LNCaP clone FGC (cell line): ENCODE measurements at regions not wholly inside any gene's neighbourhood (a gene's known extent, or its start where the extent isn't known, plus 50 kb on each side); places are given as distances from the start of the nearest gene placed in this dataset.

ENCODE experiments used
- DNase-seq: peaks from one replicate; pipeline ENCODE4 v3.0.0-alpha.2; 2011; ENCODE audit warnings: low read depth
- H3K4me3 ChIP-seq: 2 replicates; pipeline ENCODE4 v1.5.1; 2011; ENCODE audit warnings: mild to moderate bottlenecking, low read depth, low read length, control low read depth
- TF ChIP-seq, protein P1 (sequence below): IDR thresholded peaks from 2 replicates; pipeline ENCODE4 v1.5.1; 2012; ENCODE audit warnings: mild to moderate bottlenecking; ENCODE audit not compliant: control insufficient read depth, insufficient read depth; ENCODE audit errors: extremely low read depth

DNA sequence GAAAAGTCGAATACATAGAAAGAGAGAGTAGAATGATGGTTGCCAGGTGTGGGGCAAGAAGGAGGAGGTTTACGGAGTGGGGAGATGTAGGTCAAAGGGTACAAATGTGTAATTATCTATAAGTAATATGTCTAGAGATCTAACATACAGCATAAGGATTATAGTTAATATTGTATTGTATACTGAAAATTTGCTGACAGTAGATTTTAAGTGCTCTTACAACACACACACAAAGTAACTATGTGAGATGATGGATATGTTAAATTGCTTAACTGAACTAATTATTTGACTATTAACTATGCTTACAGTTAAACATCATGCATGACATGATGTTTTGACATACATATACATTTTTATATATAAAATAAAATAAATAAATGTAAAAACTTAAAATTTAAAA lies 192.7 kb downstream of the ZIC4 start:
- TF ChIP-seq, protein P1, sequence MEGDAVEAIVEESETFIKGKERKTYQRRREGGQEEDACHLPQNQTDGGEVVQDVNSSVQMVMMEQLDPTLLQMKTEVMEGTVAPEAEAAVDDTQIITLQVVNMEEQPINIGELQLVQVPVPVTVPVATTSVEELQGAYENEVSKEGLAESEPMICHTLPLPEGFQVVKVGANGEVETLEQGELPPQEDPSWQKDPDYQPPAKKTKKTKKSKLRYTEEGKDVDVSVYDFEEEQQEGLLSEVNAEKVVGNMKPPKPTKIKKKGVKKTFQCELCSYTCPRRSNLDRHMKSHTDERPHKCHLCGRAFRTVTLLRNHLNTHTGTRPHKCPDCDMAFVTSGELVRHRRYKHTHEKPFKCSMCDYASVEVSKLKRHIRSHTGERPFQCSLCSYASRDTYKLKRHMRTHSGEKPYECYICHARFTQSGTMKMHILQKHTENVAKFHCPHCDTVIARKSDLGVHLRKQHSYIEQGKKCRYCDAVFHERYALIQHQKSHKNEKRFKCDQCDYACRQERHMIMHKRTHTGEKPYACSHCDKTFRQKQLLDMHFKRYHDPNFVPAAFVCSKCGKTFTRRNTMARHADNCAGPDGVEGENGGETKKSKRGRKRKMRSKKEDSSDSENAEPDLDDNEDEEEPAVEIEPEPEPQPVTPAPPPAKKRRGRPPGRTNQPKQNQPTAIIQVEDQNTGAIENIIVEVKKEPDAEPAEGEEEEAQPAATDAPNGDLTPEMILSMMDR = no peak
- no peak for DNase-seq
- no peak overlapping the region for H3K4me3 ChIP-seq

- DNase-seq = no peak
- H3K4me3 ChIP-seq = no peak overlapping the region
- TF ChIP-seq, protein P1 = no peak
Measured at GRCh38 chr3:147210676-147211075, 195.7 kb downstream of the ZIC4 start.

- no peak overlapping the region for H3K4me3 ChIP-seq
- no peak for DNase-seq
- TF ChIP-seq, protein P1 = no peak
Measured at GRCh38 chr3:147201086-147201485, 205.3 kb downstream of the ZIC4 start.

- DNase-seq = no peak
- TF ChIP-seq, protein P1 = no peak
- no peak overlapping the region for H3K4me3 ChIP-seq
Measured at GRCh38 chr3:147200545-147200944, 205.8 kb downstream of the ZIC4 start.

- DNase-seq = no peak
- TF ChIP-seq, protein P1 = no peak
Measured at GRCh38 chr3:147197739-147198138, 208.6 kb downstream of the ZIC4 start.

DNA sequence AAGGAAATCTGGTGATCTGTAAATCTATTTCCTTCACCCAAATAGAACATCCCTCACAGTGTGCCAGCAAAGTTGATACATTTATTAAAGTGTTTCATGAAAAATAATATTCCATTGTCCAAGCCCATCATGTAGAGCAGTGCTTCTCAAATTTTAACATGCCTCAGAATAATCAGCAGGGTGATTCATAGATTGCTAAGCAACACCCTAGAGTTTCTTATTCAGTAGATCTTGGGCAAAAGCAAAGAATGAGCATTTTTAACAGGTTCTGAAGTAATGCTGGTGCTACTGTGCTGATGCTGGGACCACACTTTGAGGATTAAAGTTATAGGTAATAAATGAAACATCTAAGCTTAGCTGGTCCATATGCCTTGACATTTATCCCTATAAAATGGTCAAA lies 210.5 kb downstream of the ZIC4 start:
- no peak overlapping the region for H3K4me3 ChIP-seq
- DNase-seq = no peak

More at GRCh38 chr3:147197739-147198138, 208.6 kb downstream of the ZIC4 start:
- no peak overlapping the region for H3K4me3 ChIP-seq

More for the DNA sequence above, 210.5 kb downstream of the ZIC4 start:
- TF ChIP-seq, protein P1 = no peak
